HG03354 (cell line): ENCODE measurements at regions not wholly inside any gene's neighbourhood (a gene's known extent, or its start where the extent isn't known, plus 50 kb on each side); places are given as distances from the start of the nearest gene placed in this dataset.
A peak's percentile ranks its signal among the peaks of the same experiment; 100 is the strongest.

Source experiments
- ATAC-seq: cut with Tn5 transposase; IDR thresholded peaks from one replicate; pipeline ENCODE4 v1.9.1; 2021; ENCODE audit warnings: mild to moderate bottlenecking; ENCODE audit not compliant: unreplicated experiment, poor library complexity, severe bottlenecking

DNA sequence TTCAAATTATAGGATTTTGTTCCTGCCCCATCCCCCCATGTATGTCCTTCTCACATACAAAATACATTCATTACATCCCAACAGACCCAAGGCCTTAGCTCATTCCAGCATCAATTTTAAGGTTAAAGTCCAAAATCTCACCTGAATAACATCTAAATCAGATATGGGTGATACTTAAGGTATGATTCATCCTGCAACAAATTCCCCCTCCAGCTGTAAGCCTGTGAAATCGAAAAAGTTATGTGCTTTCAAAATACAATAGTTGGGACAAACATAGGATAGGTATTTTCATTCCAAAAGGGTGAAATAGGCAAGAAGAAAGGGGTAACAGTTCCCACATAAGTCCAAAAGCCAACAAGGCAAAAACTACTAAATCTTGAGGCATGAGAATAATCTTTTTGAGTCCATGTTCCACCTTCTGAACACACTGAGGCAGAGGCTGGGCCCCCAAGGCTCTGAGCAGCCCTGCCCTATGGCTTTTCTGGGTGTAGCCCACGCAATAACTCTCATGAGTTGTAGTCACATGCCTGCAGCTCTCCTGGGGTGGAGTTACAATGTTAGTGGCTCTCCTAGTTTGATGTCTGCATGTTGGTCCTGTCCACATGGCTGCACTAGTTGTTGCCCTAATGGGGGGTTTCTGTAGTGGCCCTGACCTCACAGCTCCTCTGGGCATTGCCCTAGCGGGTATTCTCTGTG, 243.9 kb upstream of the SMARCA2 start:
- no peak for ATAC-seq

DNA sequence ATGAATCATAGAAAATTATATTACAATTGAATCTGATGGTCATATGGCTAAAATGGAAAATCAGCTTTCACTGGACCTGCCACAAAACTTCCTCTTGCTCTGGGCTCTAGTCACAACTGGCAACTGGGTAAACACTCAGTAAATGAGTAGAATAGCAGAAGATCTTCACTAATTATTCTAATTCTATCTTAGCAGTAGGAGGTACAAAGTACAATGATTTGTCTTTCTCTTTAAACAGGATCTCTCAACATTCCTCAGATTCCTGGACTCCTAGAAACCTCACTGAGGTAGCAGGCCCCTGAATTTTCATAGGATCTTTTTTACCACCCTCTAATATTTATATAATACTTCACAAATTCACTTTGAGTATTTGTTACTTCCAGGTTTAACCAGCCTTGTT, 239.9 kb upstream of the SMARCA2 start:
- ATAC-seq, result no peak

GRCh38 chr9:1776668-1777067, 238.5 kb upstream of the SMARCA2 start:
- ATAC-seq, result no peak

DNA sequence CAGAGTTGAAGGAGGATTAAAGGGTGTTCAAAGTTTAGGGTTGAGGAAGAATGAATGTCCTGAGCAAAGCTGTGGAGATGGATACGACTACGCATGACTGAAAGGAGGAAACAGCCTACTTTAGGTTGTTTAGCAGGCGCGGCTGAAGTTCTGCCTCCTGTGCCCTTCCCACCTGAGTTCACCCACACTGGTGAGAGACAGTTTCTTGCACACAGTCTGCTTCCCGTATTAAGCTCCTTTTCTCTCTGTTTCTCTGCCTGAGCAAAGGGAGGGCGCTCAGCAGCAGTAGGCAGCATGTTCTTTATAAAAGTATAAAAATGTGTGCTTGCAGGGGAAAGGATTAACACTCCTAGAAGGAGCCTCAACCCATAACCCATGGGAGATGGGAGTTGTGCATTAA, 224.0 kb upstream of the SMARCA2 start:
- ATAC-seq, result no peak

GRCh38 chr9:1794547-1795270, 220.4 kb upstream of the SMARCA2 start:
- ATAC-seq, result no peak

DNA sequence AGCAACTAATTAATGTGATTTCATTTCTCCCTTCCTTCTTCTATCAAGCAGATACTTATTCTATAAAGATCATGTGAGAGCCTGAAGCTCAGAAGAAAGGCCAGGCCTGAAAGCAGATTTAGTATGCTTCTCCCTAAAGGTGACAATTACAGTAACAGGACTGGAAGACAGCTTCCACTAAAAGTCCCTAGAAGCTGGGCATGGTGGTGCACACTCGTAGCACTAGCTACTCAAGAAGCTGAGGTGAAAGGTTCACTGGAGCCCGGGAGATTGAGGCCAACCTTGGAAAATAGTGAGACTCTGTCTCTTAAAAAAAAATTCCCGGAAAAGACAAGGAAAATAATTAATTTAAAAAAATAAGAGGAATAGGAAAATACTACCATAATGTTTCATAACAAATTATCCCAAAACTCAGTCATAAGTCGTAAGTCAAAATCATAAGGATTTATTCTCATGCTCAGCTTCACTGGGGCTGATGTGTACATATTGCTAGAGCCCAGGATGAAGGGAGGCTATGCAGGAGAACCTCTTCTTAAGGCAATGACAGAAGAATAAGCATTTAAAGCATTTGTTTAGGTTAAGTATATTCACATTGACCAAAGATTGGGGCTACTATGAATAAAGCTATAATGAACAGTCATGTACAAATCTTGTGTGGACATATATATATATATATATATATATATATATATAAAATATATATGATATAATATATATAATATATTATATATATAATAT, 210.8 kb upstream of the SMARCA2 start:
- ATAC-seq, result no peak

DNA sequence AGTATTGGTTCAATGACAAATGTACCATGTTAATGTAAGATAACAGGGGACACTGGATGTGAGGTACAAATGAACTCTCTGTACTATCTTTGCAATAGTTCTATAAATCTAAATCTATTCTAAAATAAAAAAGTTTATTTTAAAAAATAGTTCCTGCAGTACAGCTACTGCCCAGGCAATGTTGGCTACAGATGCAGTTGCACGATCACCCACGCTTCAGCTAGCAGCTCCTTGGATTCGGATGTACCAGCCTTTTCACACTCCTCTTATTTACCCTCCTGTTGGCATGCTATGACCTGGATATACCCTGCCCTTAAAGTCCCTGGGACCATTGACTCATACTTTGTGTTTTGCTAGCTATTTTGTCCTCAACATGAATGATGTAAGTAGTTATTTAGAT, 185.4 kb upstream of the SMARCA2 start:
- no peak for ATAC-seq

DNA sequence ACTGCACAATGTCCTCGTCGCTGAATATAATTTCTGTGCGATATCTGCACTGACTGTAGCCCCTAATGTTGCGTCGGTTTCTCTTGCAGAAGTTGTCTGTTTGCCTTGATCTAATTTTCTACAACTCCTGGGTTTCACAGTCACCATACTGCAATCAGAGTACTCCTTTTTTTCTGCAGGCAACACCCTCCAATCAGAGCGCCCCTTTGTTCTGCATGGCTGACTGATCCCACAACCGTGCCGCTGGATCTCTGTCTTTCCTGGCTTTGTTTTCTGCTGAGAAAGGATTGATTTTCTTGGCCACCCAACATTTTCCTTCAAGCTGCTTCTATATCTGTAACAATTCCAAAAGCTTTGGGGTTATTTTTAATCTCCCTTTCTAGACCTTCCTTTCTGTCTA, 182.2 kb upstream of the SMARCA2 start:
- ATAC-seq, result no peak

- ATAC-seq, result peak; percentile 75
Measured at GRCh38 chr9:1837453-1838084, 177.6 kb upstream of the SMARCA2 start.

GRCh38 chr9:1839909-1840308, 175.2 kb upstream of the SMARCA2 start:
- ATAC-seq, result no peak

DNA sequence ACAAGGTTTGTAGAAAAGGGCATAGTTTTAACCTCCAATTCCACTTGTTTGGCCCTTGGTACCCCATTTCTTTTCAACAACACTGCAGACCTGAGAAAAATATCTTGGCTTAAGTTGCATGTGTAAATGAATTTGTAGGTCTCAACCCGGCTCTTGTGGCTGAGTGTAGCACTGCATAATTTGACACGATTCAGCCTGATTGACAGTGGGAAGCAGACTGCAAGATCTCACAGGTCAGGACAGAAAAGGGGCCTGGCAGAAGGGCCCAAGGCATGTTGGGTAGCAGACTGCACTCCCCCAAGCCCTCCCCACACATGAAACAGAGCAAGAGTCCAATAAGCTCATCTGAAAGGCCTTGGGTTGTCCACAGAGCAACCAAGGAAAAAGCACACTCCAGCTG, 169.7 kb upstream of the SMARCA2 start:
- ATAC-seq, result no peak

DNA sequence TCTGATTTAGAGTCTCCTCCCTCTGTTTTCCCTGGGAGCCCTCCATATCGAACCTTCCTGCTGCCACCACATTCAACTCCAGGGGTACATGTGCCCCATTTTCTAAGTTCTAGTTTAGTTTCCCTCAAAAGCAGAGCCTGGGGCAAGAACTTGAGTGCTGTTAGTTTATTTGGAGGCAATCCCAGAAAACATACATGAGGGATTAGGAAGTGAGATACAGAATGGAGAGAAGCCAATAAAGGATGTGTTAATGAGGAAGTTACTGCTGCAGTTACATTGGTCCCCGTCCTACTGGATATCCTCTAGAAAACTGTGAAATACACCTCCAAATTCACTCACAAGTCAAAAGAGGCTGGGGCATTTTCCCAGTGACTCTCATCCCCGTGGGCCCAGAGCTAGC, 159.4 kb upstream of the SMARCA2 start:
- no peak for ATAC-seq

DNA sequence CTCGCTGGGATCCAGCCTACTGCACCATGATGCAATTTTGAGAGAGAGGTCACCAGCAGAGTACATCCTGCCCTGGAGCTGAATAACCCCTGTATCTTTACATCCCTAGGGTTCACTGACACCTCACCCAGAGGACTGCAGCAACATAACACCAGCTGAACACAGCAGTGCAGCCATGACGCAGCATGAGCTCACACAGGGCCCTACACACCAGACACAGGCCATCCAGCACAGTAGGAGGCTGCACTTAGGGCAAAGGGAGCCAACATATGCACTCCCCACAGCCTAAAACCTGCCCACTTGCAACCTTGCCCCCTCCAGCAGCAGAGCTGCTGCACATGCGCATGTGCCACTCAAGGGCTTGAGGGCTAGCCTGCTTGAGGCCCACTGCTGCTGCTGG, 157.3 kb upstream of the SMARCA2 start:
- no peak for ATAC-seq

GRCh38 chr9:1869843-1870242, 145.3 kb upstream of the SMARCA2 start:
- peak; percentile 94 for ATAC-seq

DNA sequence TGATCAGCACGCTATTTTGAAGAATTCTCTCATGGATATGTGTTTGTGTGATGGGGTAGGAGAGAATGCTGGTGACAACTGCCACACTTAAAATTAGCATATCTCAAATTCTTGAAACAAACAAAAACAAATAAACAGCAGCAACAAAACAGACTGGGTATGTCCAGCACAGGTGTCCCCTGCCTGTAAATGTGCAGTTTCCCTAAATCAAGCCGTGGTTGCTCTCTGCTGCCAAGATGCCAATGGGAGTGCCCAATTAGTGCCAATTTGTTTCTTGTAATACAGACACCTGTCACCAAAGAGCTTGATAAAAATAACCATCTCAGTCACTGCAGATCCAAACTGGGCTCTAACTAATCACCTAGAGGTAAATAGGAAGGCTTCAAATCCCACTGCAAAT, 144.2 kb upstream of the SMARCA2 start:
- no peak for ATAC-seq

DNA sequence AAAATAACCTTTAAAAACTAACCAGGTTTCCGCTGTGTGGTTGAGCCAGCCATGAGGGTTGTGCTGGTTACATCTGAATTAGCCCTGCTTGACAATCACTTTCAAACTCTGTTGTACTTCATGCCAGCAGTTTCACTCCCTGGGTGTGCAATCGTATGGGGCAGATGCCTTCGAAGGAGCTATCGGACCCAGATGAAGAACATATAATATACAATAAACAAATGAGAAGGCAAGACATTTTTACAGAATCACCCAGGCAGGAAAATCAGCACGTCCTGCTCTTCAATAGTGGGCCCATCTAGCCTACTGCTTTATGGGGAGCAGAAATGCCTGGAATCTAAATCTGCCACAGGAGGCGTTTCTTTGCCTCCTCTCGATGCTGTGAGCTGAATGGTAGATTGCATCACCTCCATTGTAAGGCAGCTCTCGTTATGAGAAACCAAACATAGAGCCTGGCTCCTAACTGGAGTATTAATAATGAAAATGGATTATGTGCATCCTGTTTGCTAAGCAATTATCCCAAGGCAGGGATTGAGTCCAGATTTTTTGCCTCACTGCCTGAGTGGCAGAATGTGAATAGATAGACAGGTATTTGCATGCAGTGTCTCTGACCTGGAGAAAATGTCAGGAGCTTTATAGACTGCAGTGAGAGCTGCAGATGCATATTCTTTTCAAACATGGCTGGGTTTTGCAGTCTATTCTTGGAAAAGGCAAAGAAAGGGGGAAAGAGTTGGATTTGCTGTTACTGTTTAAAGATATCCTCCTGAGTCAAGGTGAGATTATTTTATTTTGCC, 143.3 kb upstream of the SMARCA2 start:
- no peak for ATAC-seq

GRCh38 chr9:1875251-1875851, 139.8 kb upstream of the SMARCA2 start:
- no peak for ATAC-seq

- peak; percentile 77 for ATAC-seq
Measured at GRCh38 chr9:1875921-1876448, 139.2 kb upstream of the SMARCA2 start.

DNA sequence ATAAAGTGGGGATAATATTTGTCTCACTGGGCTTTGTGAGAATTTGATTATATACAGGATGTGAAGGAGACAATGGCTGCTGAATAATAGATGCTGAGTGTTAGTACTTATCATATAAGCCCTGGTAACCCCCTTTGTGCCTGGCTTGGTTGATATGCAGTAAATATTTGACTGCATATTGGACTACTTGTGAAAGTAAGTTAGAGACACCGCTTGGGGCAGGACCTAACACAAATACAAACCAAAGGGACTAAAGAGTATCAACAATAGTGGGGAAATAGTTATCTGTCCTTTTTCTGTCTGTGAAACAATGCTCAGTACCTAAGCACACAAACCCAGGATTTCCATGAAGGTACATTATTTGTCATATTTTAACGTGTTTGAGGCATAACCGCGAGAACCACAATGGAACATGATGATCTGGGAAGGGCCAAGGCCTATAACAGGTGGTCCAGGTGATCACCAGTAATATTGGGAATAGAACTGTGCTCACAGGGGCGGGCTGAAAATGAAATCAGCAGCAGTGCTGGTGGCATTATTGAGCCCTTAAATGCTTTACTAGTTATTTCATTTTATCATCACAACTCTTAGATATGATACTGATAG, 138.2 kb upstream of the SMARCA2 start:
- no peak for ATAC-seq
